Astrocyte (in vitro differentiated cells and primary cell): ENCODE measurements at regions not wholly inside any gene's neighbourhood (a gene's known extent, or its start where the extent isn't known, plus 50 kb on each side); places are given as distances from the start of the nearest gene placed in this dataset.

ENCODE experiments used
- DNase-seq: peaks from one replicate; pipeline ENCODE4 v3.0.0-alpha.2; 2010; ENCODE audit warnings: low read depth
- FAIRE-seq: peaks from 2 replicates; lab custom pipeline; 2011; peaks lifted over from hg19 to GRCh38; lab: Jason Lieb, UNC
- H2AFZ ChIP-seq: 2 replicates; pipeline ENCODE4 v1.6.0; 2012; ENCODE audit warnings: low read depth, low read length, inconsistent platforms
- H3K27ac ChIP-seq: 2 replicates; pipeline ENCODE4 v1.5.1; 2011; ENCODE audit warnings: low read depth, low read length, inconsistent platforms
- H3K27me3 ChIP-seq: 2 replicates; pipeline ENCODE4 v1.6.0; 2011; ENCODE audit warnings: low read length, inconsistent platforms; ENCODE audit not compliant: insufficient read depth
- H3K36me3 ChIP-seq: 2 replicates; pipeline ENCODE4 v1.5.1; 2011; ENCODE audit warnings: low read length, inconsistent platforms; ENCODE audit not compliant: insufficient read depth
- H3K4me1 ChIP-seq: 2 replicates; pipeline ENCODE4 v1.5.1; 2011; ENCODE audit warnings: low read length, inconsistent platforms; ENCODE audit not compliant: insufficient read depth
- H3K4me2 ChIP-seq: 2 replicates; pipeline ENCODE4 v1.6.0; 2012; ENCODE audit warnings: low read length, inconsistent platforms
- H3K4me3 ChIP-seq: 2 replicates; pipeline ENCODE4 v1.5.1; 2011; ENCODE audit warnings: low read depth, mild to moderate bottlenecking, low read length, inconsistent platforms; ENCODE audit not compliant: insufficient read depth
- H3K79me2 ChIP-seq: 2 replicates; pipeline ENCODE4 v1.6.0; 2012; ENCODE audit warnings: mild to moderate bottlenecking, low read length, inconsistent platforms; ENCODE audit not compliant: insufficient read depth
- H3K9ac ChIP-seq: 2 replicates; pipeline ENCODE4 v1.6.0; 2012; ENCODE audit warnings: mild to moderate bottlenecking, low read length, inconsistent platforms
- H3K9me3 ChIP-seq: 2 replicates; pipeline ENCODE4 v1.5.1; 2012; ENCODE audit warnings: low read depth, mild to moderate bottlenecking, low read length, inconsistent platforms; ENCODE audit not compliant: insufficient read depth
- H4K20me1 ChIP-seq: 2 replicates; pipeline ENCODE4 v1.6.0; 2012; ENCODE audit warnings: low read length, inconsistent platforms; ENCODE audit not compliant: insufficient read depth
- H3K27ac Mint-ChIP-seq: one replicate; pipeline ENCODE4 v1.8.0; 2021; ENCODE audit warnings: mild to moderate bottlenecking, mixed read lengths; ENCODE audit not compliant: unreplicated experiment
- H3K27me3 Mint-ChIP-seq: one replicate; pipeline ENCODE4 v1.8.0; 2021; ENCODE audit warnings: low read depth, mixed read lengths; ENCODE audit not compliant: unreplicated experiment
- H3K36me3 Mint-ChIP-seq: one replicate; pipeline ENCODE4 v1.8.0; 2021; ENCODE audit warnings: low read depth, mixed read lengths; ENCODE audit not compliant: unreplicated experiment
- H3K4me1 Mint-ChIP-seq: one replicate; pipeline ENCODE4 v1.8.0; 2021; ENCODE audit warnings: low read depth, mixed read lengths; ENCODE audit not compliant: unreplicated experiment
- H3K4me3 Mint-ChIP-seq: one replicate; pipeline ENCODE4 v1.8.0; 2021; ENCODE audit warnings: mild to moderate bottlenecking, moderate library complexity, mixed read lengths; ENCODE audit not compliant: unreplicated experiment
- H3K9me3 Mint-ChIP-seq: one replicate; pipeline ENCODE4 v1.8.0; 2021; ENCODE audit warnings: mild to moderate bottlenecking, mixed read lengths; ENCODE audit not compliant: unreplicated experiment
- CTCF ChIP-seq: IDR thresholded peaks from 2 replicates; pipeline ENCODE4 v1.5.1; 2011; ENCODE audit warnings: low read depth, mild to moderate bottlenecking, inconsistent platforms, low read length, moderate library complexity; ENCODE audit not compliant: insufficient read depth
- EZH2 ChIP-seq: IDR thresholded peaks from 2 replicates; pipeline ENCODE4 v1.6.1; 2012; ENCODE audit warnings: mild to moderate bottlenecking, low read length, inconsistent platforms; ENCODE audit not compliant: insufficient read depth

DNA sequence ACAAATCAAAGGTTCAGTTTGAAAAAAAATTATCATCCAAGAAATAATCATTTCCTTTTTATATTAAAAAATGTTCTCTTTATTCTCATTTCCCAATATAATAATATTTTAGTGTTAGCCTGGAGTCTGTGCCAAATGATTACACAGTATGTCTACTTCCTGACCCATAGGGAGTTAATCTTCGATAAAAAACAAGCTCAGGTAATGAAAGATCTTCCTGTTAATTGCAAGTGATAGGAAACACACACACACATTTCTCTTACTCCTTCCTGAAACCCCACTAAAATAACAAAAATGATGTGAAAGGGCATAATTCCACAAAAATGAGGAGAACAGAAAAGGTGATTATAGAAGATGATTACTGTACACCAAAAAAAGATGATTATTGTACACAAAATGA is 123.5 kb upstream of the CXADR start:
- H3K27me3 Mint-ChIP-seq, result no peaks in the 10 kb centered on the region
- H3K4me1 Mint-ChIP-seq, result no peaks in the 10 kb centered on the region
- Histone ChIP-seq H3K4me1 (no peaks in the 10 kb centered on the region), H2AFZ (no peak overlapping the region), H3K9ac (no peak overlapping the region), H4K20me1 (no peaks in the 10 kb centered on the region), H3K27me3 (peaks cover 3% of the 10 kb centered on the region), H3K4me3 (no peak overlapping the region), H3K79me2 (no peaks in the 10 kb centered on the region), H3K27ac (no peak overlapping the region), H3K36me3 (no peaks in the 10 kb centered on the region), H3K9me3 (no peaks in the 10 kb centered on the region), H3K4me2 (no peak overlapping the region)
- TF ChIP-seq CTCF (no peak), EZH2 (no peak)
- no peaks in the 10 kb centered on the region for H3K36me3 Mint-ChIP-seq
- peak overlapping the region; percentile 38 for H3K27ac Mint-ChIP-seq
- peaks cover 1% of the 10 kb centered on the region for H3K9me3 Mint-ChIP-seq
- DNase-seq, result no peak
- FAIRE-seq, result no peak
- H3K4me3 Mint-ChIP-seq, result no peak overlapping the region

DNA sequence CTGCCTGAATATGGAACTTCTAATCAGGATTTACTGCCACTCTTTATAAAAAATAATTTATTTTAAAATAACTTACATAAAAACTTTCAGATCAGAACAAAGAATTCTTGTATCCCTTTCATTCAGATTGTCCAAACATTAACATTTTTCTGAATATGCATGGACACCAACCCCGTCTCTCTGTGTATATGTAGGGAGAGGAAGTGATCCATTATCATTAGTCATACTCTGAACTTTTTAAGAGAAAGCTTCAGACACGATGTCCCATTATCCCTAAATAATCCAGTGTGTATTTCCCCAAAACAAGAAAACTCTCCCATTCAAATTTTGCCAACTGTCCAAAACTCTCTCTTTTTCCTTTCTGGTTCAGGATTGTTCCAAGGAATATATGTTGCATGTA is 122.3 kb upstream of the CXADR start:
- peaks cover 3% of the 10 kb centered on the region for H3K27me3 ChIP-seq
- FAIRE-seq (no peak), DNase-seq (no peak)
- no peaks in the 10 kb centered on the region for H3K36me3 Mint-ChIP-seq
- no peak overlapping the region for H3K4me3 Mint-ChIP-seq
- no peaks in the 10 kb centered on the region for H3K4me1 Mint-ChIP-seq
- H3K79me2 ChIP-seq, result no peaks in the 10 kb centered on the region
- H3K27ac ChIP-seq, result no peak overlapping the region
- no peaks in the 10 kb centered on the region for H3K9me3 Mint-ChIP-seq
- H3K9me3 ChIP-seq, result no peaks in the 10 kb centered on the region
- TF ChIP-seq EZH2, result no peak
- TF ChIP-seq CTCF, result no peak
- H3K4me1 ChIP-seq, result no peaks in the 10 kb centered on the region
- no peak overlapping the region for H3K4me2 ChIP-seq
- no peaks in the 10 kb centered on the region for H3K36me3 ChIP-seq
- no peaks in the 10 kb centered on the region for H4K20me1 ChIP-seq
- no peak overlapping the region for H3K9ac ChIP-seq
- no peak overlapping the region for H3K4me3 ChIP-seq
- H2AFZ ChIP-seq, result no peak overlapping the region
- H3K27ac Mint-ChIP-seq, result no peak overlapping the region
- H3K27me3 Mint-ChIP-seq, result no peaks in the 10 kb centered on the region

DNA sequence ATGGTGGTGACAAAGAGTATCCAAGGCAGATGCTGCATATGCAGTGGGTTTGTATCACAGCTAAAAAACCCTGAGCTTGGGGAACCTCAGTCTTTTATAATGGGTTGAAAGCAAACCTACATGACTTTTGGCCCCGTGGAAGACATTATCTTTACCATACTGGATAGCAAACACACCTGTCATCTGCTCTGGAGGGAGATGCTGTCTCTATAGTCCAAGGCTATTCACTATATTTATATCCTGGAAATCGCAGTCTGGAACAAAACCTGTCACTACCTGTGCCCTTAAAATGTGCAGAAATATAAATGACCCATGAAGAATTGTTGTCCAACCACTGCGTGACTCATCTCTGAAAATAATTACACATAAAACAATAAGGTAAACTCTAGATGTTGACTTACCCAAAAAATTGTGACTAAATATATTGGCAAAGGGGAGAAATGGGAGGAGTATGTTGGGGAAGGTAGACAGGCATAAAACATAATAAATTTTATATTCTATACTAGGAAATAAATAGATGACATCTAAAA is 121.0 kb upstream of the CXADR start:
- H3K9me3 Mint-ChIP-seq, result no peaks in the 10 kb centered on the region
- H3K9me3 ChIP-seq, result no peaks in the 10 kb centered on the region
- no peaks in the 10 kb centered on the region for H3K27me3 Mint-ChIP-seq
- no peak overlapping the region for H3K4me3 Mint-ChIP-seq
- H3K4me1 ChIP-seq, result no peaks in the 10 kb centered on the region
- H3K4me3 ChIP-seq, result no peak overlapping the region
- no peaks in the 10 kb centered on the region for H3K36me3 ChIP-seq
- DNase-seq, result no peak
- H3K9ac ChIP-seq, result no peak overlapping the region
- H3K36me3 Mint-ChIP-seq, result no peaks in the 10 kb centered on the region
- H3K4me2 ChIP-seq, result no peak overlapping the region
- no peaks in the 10 kb centered on the region for H3K79me2 ChIP-seq
- H3K27me3 ChIP-seq, result no peaks in the 10 kb centered on the region
- no peak overlapping the region for H3K27ac ChIP-seq
- no peak for TF ChIP-seq EZH2
- H4K20me1 ChIP-seq, result no peaks in the 10 kb centered on the region
- no peaks in the 10 kb centered on the region for H3K4me1 Mint-ChIP-seq
- no peak overlapping the region for H3K27ac Mint-ChIP-seq
- no peak overlapping the region for H2AFZ ChIP-seq
- no peak for FAIRE-seq
